IMR-90 (cell line): ENCODE measurements at regions not wholly inside any gene's neighbourhood (a gene's known extent, or its start where the extent isn't known, plus 50 kb on each side); places are given as distances from the start of the nearest gene placed in this dataset.

Experiments
- ATAC-seq: fragments of 200-7000 bp; cut with Tn5 transposase; 2 replicates; pipeline ENCODE4 v1.9.1; 2020; ENCODE audit warnings: low read depth, mild to moderate bottlenecking, moderate library complexity
- BruUV-seq: library from RNA; stranded (reverse); fragments of 400-500 nt; replicated peaks from 2 replicates; lab custom pipeline; 2021; lab: Mats Ljungman, UMichigan
- CTCF ChIA-PET: fragments of 300-600 bp; formaldehyde crosslinking; extraction: SDS; loops from one replicate; lab custom pipeline; 2021; ENCODE audit warnings: antibody characterized with exemption; lab: Yijun Ruan, JAX
- POLR2A ChIA-PET: fragments of 300-600 bp; sonication (Branson Sonifier 250); formaldehyde crosslinking; loops from one replicate; lab custom pipeline; 2022; ENCODE audit warnings: antibody characterized with exemption; ENCODE audit not compliant: unreplicated experiment; lab: Charles Lee
- DNase-seq: peaks from one replicate; pipeline ENCODE4 v3.0.0; 2013
- H2AFZ ChIP-seq: replicated peaks from 2 replicates; pipeline ENCODE3; 2013; ENCODE audit warnings: low read length, mild to moderate bottlenecking; ENCODE audit not compliant: poor library complexity
- H2AK5ac ChIP-seq: 2 replicates; pipeline ENCODE4 v1.6.1; 2013; ENCODE audit warnings: low read depth, low read length, inconsistent platforms
- H2AK9ac ChIP-seq: replicated peaks from 2 replicates; pipeline ENCODE3; 2013; ENCODE audit warnings: mild to moderate bottlenecking, low read depth, low read length, moderate library complexity; ENCODE audit not compliant: poor library complexity
- H2BK120ac ChIP-seq: 2 replicates; pipeline ENCODE4 v1.6.1; 2013; ENCODE audit warnings: low read depth, low read length, inconsistent platforms
- H2BK15ac ChIP-seq: 3 replicates; pipeline ENCODE4 v1.6.1; 2013; ENCODE audit warnings: low read depth, low read length, inconsistent platforms
- H2BK20ac ChIP-seq: 2 replicates; pipeline ENCODE4 v1.6.1; 2013; ENCODE audit warnings: low read depth, mild to moderate bottlenecking, inconsistent platforms, low read length, moderate library complexity
- H2BK5ac ChIP-seq: 2 replicates; pipeline ENCODE4 v1.6.1; 2013; ENCODE audit warnings: mild to moderate bottlenecking, low read depth, low read length, inconsistent platforms; ENCODE audit not compliant: poor library complexity, severe bottlenecking
- H3K14ac ChIP-seq: replicated peaks from 2 replicates; pipeline ENCODE4 v1.6.1; 2013; ENCODE audit warnings: low read depth, low read length, inconsistent platforms
- H3K18ac ChIP-seq: 2 replicates; pipeline ENCODE4 v1.6.1; 2013; ENCODE audit warnings: low read depth, low read length, control low read depth
- H3K23ac ChIP-seq: 2 replicates; pipeline ENCODE4 v1.6.1; 2013; ENCODE audit warnings: low read depth, low read length, inconsistent platforms
- H3K27ac ChIP-seq: 2 replicates; pipeline ENCODE4 v1.5.1; 2013; ENCODE audit warnings: mild to moderate bottlenecking, control low read depth, low read length; ENCODE audit not compliant: insufficient read depth
- H3K27me3 ChIP-seq: 2 replicates; pipeline ENCODE4 v1.6.1; 2013; ENCODE audit warnings: low read length; ENCODE audit not compliant: control insufficient read depth, insufficient read depth
- H3K36me3 ChIP-seq: 2 replicates; pipeline ENCODE4 v1.6.1; 2013; ENCODE audit warnings: low read length, mixed read lengths; ENCODE audit not compliant: control insufficient read depth, insufficient read depth
- H3K4ac ChIP-seq: 2 replicates; pipeline ENCODE4 v1.6.1; 2013; ENCODE audit warnings: low read depth, low read length, inconsistent platforms
- H3K4me1 ChIP-seq: 2 replicates; pipeline ENCODE4 v1.6.1; 2013; ENCODE audit warnings: low read length, mixed read lengths; ENCODE audit not compliant: control insufficient read depth, insufficient read depth
- H3K4me2 ChIP-seq: 2 replicates; pipeline ENCODE4 v1.6.1; 2013; ENCODE audit warnings: low read depth, mild to moderate bottlenecking, control low read depth, low read length, moderate library complexity
- H3K4me3 ChIP-seq: 2 replicates; pipeline ENCODE4 v1.5.1; 2013; ENCODE audit warnings: low read depth, mild to moderate bottlenecking, control low read depth, low read length, moderate library complexity; ENCODE audit not compliant: insufficient read depth
- H3K56ac ChIP-seq: 2 replicates; pipeline ENCODE4 v1.6.1; 2013; ENCODE audit warnings: low read length, inconsistent platforms; ENCODE audit not compliant: insufficient read depth; ENCODE audit errors: extremely low read depth
- H3K79me1 ChIP-seq, 2 experiments: 2 replicates each; pipeline ENCODE4 v1.6.1; 2013; ENCODE audit warnings: low read length in 2 of 2, inconsistent platforms in 1 of 2, low read depth in 1 of 2
- H3K9ac ChIP-seq: 2 replicates; pipeline ENCODE4 v1.6.1; 2013; ENCODE audit warnings: low read depth, low read length, control low read depth
- H3K9me1 ChIP-seq: 2 replicates; pipeline ENCODE4 v1.6.1; 2013; ENCODE audit warnings: low read length, inconsistent platforms; ENCODE audit not compliant: insufficient read depth
- H3K9me3 ChIP-seq: 2 replicates; pipeline ENCODE4 v1.6.1; 2013; ENCODE audit warnings: low read length; ENCODE audit not compliant: control insufficient read depth, insufficient read depth
- H4K20me1 ChIP-seq: 2 replicates; pipeline ENCODE4 v1.6.1; 2013; ENCODE audit warnings: low read length, inconsistent platforms; ENCODE audit not compliant: insufficient read depth
- H4K5ac ChIP-seq: 2 replicates; pipeline ENCODE4 v1.6.1; 2013; ENCODE audit warnings: mild to moderate bottlenecking, low read depth, low read length, control low read depth
- H4K8ac ChIP-seq, 2 experiments: 2 replicates each; pipeline ENCODE4 v1.6.1; 2013; ENCODE audit warnings: low read depth in 2 of 2, low read length in 2 of 2, control low read depth in 1 of 2, inconsistent platforms in 1 of 2
- H4K91ac ChIP-seq: 2 replicates; pipeline ENCODE4 v1.6.1; 2013; ENCODE audit warnings: low read depth, low read length, inconsistent platforms; ENCODE audit not compliant: insufficient read depth
- BHLHE40 ChIP-seq: fragments of 150-350 bp; IDR thresholded peaks from 2 replicates; pipeline ENCODE4 v1.6.1; 2016; ENCODE audit warnings: mild to moderate bottlenecking, low read depth, low read length
- CEBPB ChIP-seq: IDR thresholded peaks from 2 replicates; pipeline ENCODE4 v1.6.1; 2012; ENCODE audit warnings: low read depth, low read length, improper control_type of control experiment
- CHD1 ChIP-seq: IDR thresholded peaks from 2 replicates; pipeline ENCODE4 v1.6.1; 2012; ENCODE audit warnings: low read depth, low read length, improper control_type of control experiment
- CTCF ChIP-seq: conservative IDR thresholded peaks from 2 replicates; pipeline ENCODE4 v1.5.1; 2012; ENCODE audit warnings: mild to moderate bottlenecking, low read depth, low read length, improper control_type of control experiment
- ELK1 ChIP-seq: fragments of 150-350 bp; IDR thresholded peaks from 2 replicates; pipeline ENCODE4 v1.6.1; 2016; ENCODE audit warnings: low read depth, mild to moderate bottlenecking, low read length, moderate library complexity, borderline replicate concordance
- MAZ ChIP-seq: IDR thresholded peaks from 2 replicates; pipeline ENCODE4 v1.6.1; 2012; ENCODE audit warnings: low read depth, mild to moderate bottlenecking, low read length, improper control_type of control experiment, moderate library complexity, borderline replicate concordance
- MXI1 ChIP-seq: IDR thresholded peaks from 2 replicates; pipeline ENCODE4 v1.6.1; 2012; ENCODE audit warnings: low read depth, mild to moderate bottlenecking, low read length, moderate library complexity, borderline replicate concordance
- NFE2L2 ChIP-seq: fragments of 150-350 bp; IDR thresholded peaks from 2 replicates; pipeline ENCODE4 v1.6.1; 2016; ENCODE audit warnings: low read depth, mild to moderate bottlenecking, low read length
- POLR2A ChIP-seq: IDR thresholded peaks from 2 replicates; pipeline ENCODE4 v1.6.1; 2012; ENCODE audit warnings: mild to moderate bottlenecking, low read depth, low read length
- RAD21 ChIP-seq: IDR thresholded peaks from 2 replicates; pipeline ENCODE4 v1.6.1; 2012; ENCODE audit warnings: low read length, improper control_type of control experiment
- RCOR1 ChIP-seq: IDR thresholded peaks from 2 replicates; pipeline ENCODE4 v1.6.1; 2012; ENCODE audit warnings: mild to moderate bottlenecking, low read length, improper control_type of control experiment; ENCODE audit not compliant: insufficient replicate concordance
- RFX5 ChIP-seq: IDR thresholded peaks from 2 replicates; pipeline ENCODE4 v1.8.0; 2012; ENCODE audit warnings: low read depth, mild to moderate bottlenecking, low read length, moderate library complexity
- SMC3 ChIP-seq: fragments of 150-350 bp; IDR thresholded peaks from 2 replicates; pipeline ENCODE4 v1.6.1; 2016; ENCODE audit warnings: low read depth, mild to moderate bottlenecking, antibody characterized with exemption, low read length, moderate library complexity
- USF2 ChIP-seq: fragments of 150-350 bp; IDR thresholded peaks from 2 replicates; pipeline ENCODE4 v1.6.1; 2017; ENCODE audit warnings: mild to moderate bottlenecking, antibody characterized with exemption, low read length, low read depth
- WGBS, 2 experiments: methylation state at CpG; one replicate each; pipeline versions ENCODE4 v1.1.5 to v1.1.7; 2013; ENCODE audit warnings: missing lambda C conversion rate in 2 of 2; ENCODE audit not compliant: insufficient read length in 1 of 2; ENCODE audit errors: extremely low coverage in 2 of 2; 5-methylcytosine and 5-hydroxymethylcytosine counted together
- dilution Hi-C: fragments of 300-500 bp; cut with HindIII; formaldehyde crosslinking; loops from one replicate; pipeline ENCODE4 v1.14.3; 2018; ENCODE audit warnings: low sequenced_read_pairs; ENCODE audit not compliant: unreplicated experiment
- in situ Hi-C: fragments of 300-500 bp; cut with MboI; formaldehyde crosslinking; loops from 3 replicates; pipeline ENCODE4 v1.14.3; 2019; ENCODE audit warnings: low sequenced_read_pairs, inconsistent platforms, mixed read lengths
- intact Hi-C: fragments of 100-400 bp; cut with micrococcal nuclease; formaldehyde crosslinking; loops from 2 replicates; pipeline ENCODE4 v1.10.0; 2022

DNA sequence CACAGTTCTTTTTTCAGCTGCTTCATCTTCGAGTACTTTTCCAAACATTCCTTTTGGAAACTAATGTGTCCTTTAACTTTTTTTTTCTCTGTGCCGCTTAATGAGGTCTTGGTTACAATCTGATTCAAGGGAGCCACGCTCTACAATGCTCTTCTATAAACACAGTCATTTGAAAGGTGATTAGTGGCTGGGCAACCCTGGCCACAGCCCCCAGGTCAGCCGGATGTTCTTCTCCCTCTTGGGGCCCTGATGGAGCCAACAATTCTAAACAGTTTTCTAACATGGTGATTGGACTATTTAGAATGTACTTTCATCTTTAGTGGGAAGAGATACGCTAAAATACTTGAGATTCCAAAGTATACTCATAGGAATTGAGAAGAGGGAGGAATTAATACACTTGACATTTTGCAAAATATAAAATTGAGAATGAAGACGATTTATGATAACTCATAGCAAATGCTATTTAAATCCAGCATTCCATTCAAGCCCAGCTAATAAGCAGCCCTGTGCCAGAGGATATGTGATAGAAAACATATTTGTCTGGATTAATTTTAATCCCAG, 83.7 kb upstream of the MBOAT2 start:
- H2BK5ac ChIP-seq, result peak overlapping the region; percentile 88
- POLR2A ChIA-PET, result no interaction called here
- no CpG with 5 or more reads among the region's 6 CpGs for WGBS, 2 experiments
- no peaks in the 10 kb centered on the region for H3K9me3 ChIP-seq
- H3K9ac ChIP-seq, result peak overlapping the region; percentile 52; the same call in 1 of the 2 replicates
- H2BK15ac ChIP-seq, result no peak overlapping the region
- H3K18ac ChIP-seq, result peak overlapping the region; percentile 63; the same call in 1 of the 2 replicates
- peak overlapping the region; percentile 36 to 85; a peak in 3 of 4 replicates for H4K8ac ChIP-seq
- peak overlapping the region; percentile 55 for H3K27ac ChIP-seq
- peak; percentile 36 for DNase-seq
- H3K9me1 ChIP-seq, result peaks cover 5% of the 10 kb centered on the region; the same call in 1 of the 2 replicates
- dilution Hi-C loops (no loop called here), in situ Hi-C loops (no loop called here), intact Hi-C loops (no loop called here)
- TF ChIP-seq CHD1 (no peak), RAD21 (no peak), RFX5 (no peak), MXI1 (no peak), CEBPB (no peak), RCOR1 (no peak), USF2 (no peak), SMC3 (no peak), CTCF (no peak), BHLHE40 (no peak), NFE2L2 (no peak), POLR2A (no peak), MAZ (no peak), ELK1 (no peak)
- H3K4me3 ChIP-seq, result no peak overlapping the region
- no peaks in the 10 kb centered on the region for H4K20me1 ChIP-seq
- peak overlapping the region; percentile 90 for H2BK120ac ChIP-seq
- H3K4ac ChIP-seq, result peak overlapping the region; percentile 85; the same call in 1 of the 2 replicates
- H2AK9ac ChIP-seq, result no peak overlapping the region
- CTCF ChIA-PET, result interaction anchor here (0.6 kb wide), 1 partner anchor 18 kb away, joined by 5 read pairs; no protein-coding TSS in a partner anchor
- H3K79me1 ChIP-seq, result no peaks in the 10 kb centered on the region
- BruUV-seq, result no TSS peak
- peaks cover 9% of the 10 kb centered on the region for H3K4me1 ChIP-seq
- H3K23ac ChIP-seq, result peak overlapping the region; percentile 47; the same call in 1 of the 2 replicates
- H3K4me2 ChIP-seq, result peak overlapping the region; percentile 85
- H2BK20ac ChIP-seq, result peak overlapping the region; percentile 73
- ATAC-seq, result peak; percentile 75
- H4K5ac ChIP-seq, result peak overlapping the region; percentile 59; the same call in 1 of the 2 replicates
- H2AK5ac ChIP-seq, result no peak overlapping the region
- peak overlapping the region; percentile 58 for H4K91ac ChIP-seq
- H2AFZ ChIP-seq, result peak overlapping the region; percentile 68
- H3K14ac ChIP-seq, result peak overlapping the region; percentile 45; the same call in 1 of the 2 replicates
- H3K27me3 ChIP-seq, result no peaks in the 10 kb centered on the region
- peak overlapping the region; percentile 59; the same call in 1 of the 2 replicates for H3K56ac ChIP-seq
- H3K36me3 ChIP-seq, result no peaks in the 10 kb centered on the region
